ENCODE measurements at regions not wholly inside any gene's neighbourhood (a gene's known extent, or its start where the extent isn't known, plus 50 kb on each side); places are given as distances from the start of the nearest gene placed in this dataset.

- Histone ChIP-seq H3K4me3 (no peak overlapping the region), H3K36me3 (no peaks in the 10 kb centered on the region), H3K9me3 (no peaks in the 10 kb centered on the region), H3K4me1 (no peaks in the 10 kb centered on the region), H3K27me3 (no peaks in the 10 kb centered on the region), H3K27ac (no peak overlapping the region)
- TF ChIP-seq, protein P1, sequence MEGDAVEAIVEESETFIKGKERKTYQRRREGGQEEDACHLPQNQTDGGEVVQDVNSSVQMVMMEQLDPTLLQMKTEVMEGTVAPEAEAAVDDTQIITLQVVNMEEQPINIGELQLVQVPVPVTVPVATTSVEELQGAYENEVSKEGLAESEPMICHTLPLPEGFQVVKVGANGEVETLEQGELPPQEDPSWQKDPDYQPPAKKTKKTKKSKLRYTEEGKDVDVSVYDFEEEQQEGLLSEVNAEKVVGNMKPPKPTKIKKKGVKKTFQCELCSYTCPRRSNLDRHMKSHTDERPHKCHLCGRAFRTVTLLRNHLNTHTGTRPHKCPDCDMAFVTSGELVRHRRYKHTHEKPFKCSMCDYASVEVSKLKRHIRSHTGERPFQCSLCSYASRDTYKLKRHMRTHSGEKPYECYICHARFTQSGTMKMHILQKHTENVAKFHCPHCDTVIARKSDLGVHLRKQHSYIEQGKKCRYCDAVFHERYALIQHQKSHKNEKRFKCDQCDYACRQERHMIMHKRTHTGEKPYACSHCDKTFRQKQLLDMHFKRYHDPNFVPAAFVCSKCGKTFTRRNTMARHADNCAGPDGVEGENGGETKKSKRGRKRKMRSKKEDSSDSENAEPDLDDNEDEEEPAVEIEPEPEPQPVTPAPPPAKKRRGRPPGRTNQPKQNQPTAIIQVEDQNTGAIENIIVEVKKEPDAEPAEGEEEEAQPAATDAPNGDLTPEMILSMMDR (IDR thresholded peaks at IDR 0.05): no peak
- TF ChIP-seq POLR2A (IDR thresholded peaks at IDR 0.05): no peak
- intact Hi-C loops (cut with DNase I; ENCODE audit: low total_unique reads): no loop called here
- DNase-seq: no peak
Observed at GRCh38 chr10:104505521-104506042, 135.5 kb upstream of the SORCS3 start.

- intact Hi-C loops (cut with DNase I; ENCODE audit: low total_unique reads): no loop called here
- Histone ChIP-seq H3K27ac (no peak overlapping the region), H3K27me3 (no peaks in the 10 kb centered on the region), H3K9me3 (no peaks in the 10 kb centered on the region), H3K36me3 (no peaks in the 10 kb centered on the region), H3K4me3 (no peak overlapping the region), H3K4me1 (no peaks in the 10 kb centered on the region)
- DNase-seq: no peak
- no peak for TF ChIP-seq POLR2A (IDR thresholded peaks at IDR 0.05)
- TF ChIP-seq, protein P1 (IDR thresholded peaks at IDR 0.05): no peak
Observed at GRCh38 chr10:104509981-104510380, 131.1 kb upstream of the SORCS3 start.

- DNase-seq: no peak
- intact Hi-C loops (cut with DNase I; ENCODE audit: low total_unique reads): no loop called here
- Histone ChIP-seq H3K27me3 (no peaks in the 10 kb centered on the region), H3K27ac (no peak overlapping the region), H3K4me1 (no peaks in the 10 kb centered on the region), H3K4me3 (no peak overlapping the region), H3K9me3 (no peaks in the 10 kb centered on the region), H3K36me3 (no peaks in the 10 kb centered on the region)
- TF ChIP-seq POLR2A (IDR thresholded peaks at IDR 0.05): no peak
- TF ChIP-seq, protein P1 (IDR thresholded peaks at IDR 0.05): no peak
Observed at GRCh38 chr10:104510644-104511043, 130.4 kb upstream of the SORCS3 start.

- Histone ChIP-seq H3K27ac (no peak overlapping the region), H3K4me1 (no peaks in the 10 kb centered on the region), H3K36me3 (no peaks in the 10 kb centered on the region), H3K9me3 (no peaks in the 10 kb centered on the region), H3K4me3 (no peak overlapping the region), H3K27me3 (no peaks in the 10 kb centered on the region)
- no peak for DNase-seq
- TF ChIP-seq, protein P1 (IDR thresholded peaks at IDR 0.05): no peak
- no peak for TF ChIP-seq POLR2A (IDR thresholded peaks at IDR 0.05)
- intact Hi-C loops (cut with DNase I; ENCODE audit: low total_unique reads): no loop called here
Observed at GRCh38 chr10:104512800-104513199, 128.3 kb upstream of the SORCS3 start.

DNA sequence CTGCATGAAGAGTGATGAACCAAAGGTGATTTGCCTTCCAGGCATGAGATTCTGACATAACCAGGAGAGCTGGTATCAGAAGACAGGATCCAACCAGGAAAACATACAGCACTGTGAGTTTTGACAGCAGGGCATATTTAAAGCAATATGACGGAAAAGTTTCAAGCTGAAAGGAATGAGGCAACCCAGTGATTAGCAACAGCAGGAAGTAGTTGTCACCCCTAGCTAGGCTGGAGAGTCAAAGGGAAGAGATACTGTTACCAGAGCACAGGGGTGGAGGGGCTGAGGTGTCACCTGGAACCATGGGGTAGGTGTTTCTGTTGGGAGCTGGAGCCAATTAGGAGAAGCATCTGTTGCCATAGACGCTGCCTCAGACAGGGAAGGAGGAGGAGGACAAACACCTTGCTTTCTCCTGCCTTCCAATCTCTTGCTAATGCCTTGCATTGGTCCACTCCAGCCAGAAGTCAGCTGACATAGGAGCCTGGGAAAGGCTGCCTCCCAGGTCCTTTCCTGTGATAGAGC lies 125.4 kb upstream of the SORCS3 start:
- Histone ChIP-seq H3K9me3 (no peaks in the 10 kb centered on the region), H3K4me3 (no peak overlapping the region), H3K27me3 (no peaks in the 10 kb centered on the region), H3K27ac (no peak overlapping the region), H3K4me1 (no peaks in the 10 kb centered on the region), H3K36me3 (no peaks in the 10 kb centered on the region)
- DNase-seq: no peak
- TF ChIP-seq POLR2A (IDR thresholded peaks at IDR 0.05): no peak
- TF ChIP-seq, protein P1 (IDR thresholded peaks at IDR 0.05): no peak
- intact Hi-C loops (cut with DNase I; ENCODE audit: low total_unique reads): no loop called here
